ENCODE measurements at regions not wholly inside any gene's neighbourhood (a gene's known extent, or its start where the extent isn't known, plus 50 kb on each side); places are given as distances from the start of the nearest gene placed in this dataset.

DNA sequence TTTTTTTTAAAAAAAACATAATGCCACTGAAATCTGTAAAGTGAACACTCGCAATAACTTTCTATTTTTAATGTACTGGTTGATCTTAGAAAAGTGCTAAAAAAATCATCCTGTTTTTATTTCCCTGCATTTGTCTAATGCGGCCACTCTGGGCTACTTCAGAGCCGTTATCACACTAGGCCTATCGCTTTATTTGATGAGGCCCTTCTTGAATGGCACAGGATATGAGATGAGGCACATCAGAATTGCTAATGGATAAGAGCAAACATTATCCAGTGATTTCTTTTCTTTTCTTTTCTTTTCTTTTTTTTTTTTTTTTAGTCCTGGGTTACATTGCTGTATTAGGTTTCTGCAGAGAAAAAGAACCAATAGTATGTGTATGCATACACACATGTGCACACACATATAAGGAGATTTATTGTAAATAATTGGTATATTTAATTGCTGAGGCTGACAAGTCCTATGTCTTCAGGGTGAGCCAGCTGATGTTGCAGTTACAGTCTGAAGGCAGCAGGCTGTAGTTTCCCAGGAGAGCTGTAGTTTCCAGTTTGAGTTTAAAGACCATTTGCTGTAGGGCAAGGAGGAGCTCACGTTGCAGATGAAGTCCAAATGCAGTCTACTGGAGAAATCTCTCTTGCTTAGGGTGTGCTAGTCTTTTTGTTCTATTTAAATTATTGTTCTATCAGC, 391.7 kb downstream of the MED10 start (continued):
- TF ChIP-seq CBX5 (IDR thresholded peaks at IDR 0.05; ENCODE audit: low read depth, low read length) (no peak), JUN (IDR thresholded peaks at IDR 0.05; ENCODE audit: low read depth, low read length) (no peak), POLR2AphosphoS5 (IDR thresholded peaks at IDR 0.05; ENCODE audit: low read depth, low read length) (no peak)

Data from H1 (cell line).